ENCODE measurements at regions not wholly inside any gene's neighbourhood (a gene's known extent, or its start where the extent isn't known, plus 50 kb on each side); places are given as distances from the start of the nearest gene placed in this dataset.

- Histone ChIP-seq H3K4me3 (ENCODE audit: low read length in 2 of 2) (no peak overlapping the region), H3K14ac (ENCODE audit: low read length) (no peak overlapping the region), H3K27ac (replicated peaks; ENCODE audit: low read length) (no peak overlapping the region), H2BK5ac (ENCODE audit: low read length) (no peak overlapping the region), H4K91ac (ENCODE audit: low read depth, low read length, poor library complexity) (no peak overlapping the region), H3K79me1 (ENCODE audit: low read depth, low read length) (no peaks in the 10 kb centered on the region), H3K4ac (ENCODE audit: low read length) (no peak overlapping the region), H3K23ac (ENCODE audit: low read depth, low read length, poor library complexity) (no peak overlapping the region), H3K4me1 (ENCODE audit: control insufficient read depth in 2 of 2, insufficient read depth in 1 of 2, low read depth in 1 of 2, low read length in 2 of 2) (peaks cover 2% of the 10 kb centered on the region in 2 donors), H3K4me2 (ENCODE audit: insufficient read depth, low read length, poor library complexity, severe bottlenecking) (no peak overlapping the region), H3K36me3 (replicated peaks in 1 of 2; ENCODE audit: control insufficient read depth in 2 of 2, insufficient read depth in 2 of 2, low read length in 2 of 2) (no peaks in the 10 kb centered on the region), H2AK5ac (ENCODE audit: low read depth, low read length) (no peak overlapping the region), H3K27me3 (ENCODE audit: control insufficient read depth in 3 of 3, insufficient read depth in 3 of 3, low read depth in 1 of 3, low read length in 3 of 3) (no peaks in the 10 kb centered on the region), H3K18ac (ENCODE audit: low read length) (no peak overlapping the region), H2BK15ac (ENCODE audit: low read length) (no peak overlapping the region), H3K9me3 (replicated peaks in 1 of 2; ENCODE audit: control insufficient read depth in 2 of 2, insufficient read depth in 1 of 2, low read depth in 1 of 2, low read length in 2 of 2) (no peaks in the 10 kb centered on the region), H3K9ac (ENCODE audit: low read depth, low read length, poor library complexity) (no peak overlapping the region), H2AFZ (ENCODE audit: low read length) (no peak overlapping the region), H2BK120ac (ENCODE audit: low read depth, low read length) (no peak overlapping the region), H2BK12ac (ENCODE audit: low read length) (no peak overlapping the region), H4K8ac (ENCODE audit: low read depth, low read length) (no peak overlapping the region)
- WGBS, 2 donors (ENCODE audit: extremely low coverage in 2 of 2, insufficient read length in 2 of 2, insufficient replicate concordance in 1 of 2) = no CpG with 5 or more reads among the region's 6 CpGs
- no peak for DNase-seq (ENCODE audit: low spot score)
Measured at GRCh38 chr10:113230011-113230610, 280.1 kb downstream of the TCF7L2 start.

- Histone ChIP-seq H3K9me3 (replicated peaks in 1 of 2; ENCODE audit: control insufficient read depth in 2 of 2, insufficient read depth in 1 of 2, low read depth in 1 of 2, low read length in 2 of 2) (no peaks in the 10 kb centered on the region), H4K91ac (ENCODE audit: low read depth, low read length, poor library complexity) (no peak overlapping the region), H4K8ac (ENCODE audit: low read depth, low read length) (no peak overlapping the region), H2AK5ac (ENCODE audit: low read depth, low read length) (no peak overlapping the region), H3K23ac (ENCODE audit: low read depth, low read length, poor library complexity) (no peak overlapping the region), H3K4me1 (ENCODE audit: control insufficient read depth in 2 of 2, insufficient read depth in 1 of 2, low read depth in 1 of 2, low read length in 2 of 2) (peaks cover 0 to 4% of the 10 kb centered on the region in 2 donors), H3K9ac (ENCODE audit: low read depth, low read length, poor library complexity) (no peak overlapping the region), H3K27me3 (ENCODE audit: control insufficient read depth in 3 of 3, insufficient read depth in 3 of 3, low read depth in 1 of 3, low read length in 3 of 3) (no peaks in the 10 kb centered on the region), H3K4me3 (ENCODE audit: low read length in 2 of 2) (no peak overlapping the region), H3K4ac (ENCODE audit: low read length) (no peak overlapping the region), H3K36me3 (replicated peaks in 1 of 2; ENCODE audit: control insufficient read depth in 2 of 2, insufficient read depth in 2 of 2, low read length in 2 of 2) (no peaks in the 10 kb centered on the region), H3K79me1 (ENCODE audit: low read depth, low read length) (no peaks in the 10 kb centered on the region), H3K27ac (replicated peaks; ENCODE audit: low read length) (no peak overlapping the region), H3K14ac (ENCODE audit: low read length) (no peak overlapping the region), H2BK5ac (ENCODE audit: low read length) (no peak overlapping the region), H2BK120ac (ENCODE audit: low read depth, low read length) (no peak overlapping the region), H3K18ac (ENCODE audit: low read length) (no peak overlapping the region), H2BK12ac (ENCODE audit: low read length) (no peak overlapping the region), H3K4me2 (ENCODE audit: insufficient read depth, low read length, poor library complexity, severe bottlenecking) (no peak overlapping the region), H2AFZ (ENCODE audit: low read length) (no peak overlapping the region), H2BK15ac (ENCODE audit: low read length) (no peak overlapping the region)
- WGBS, 2 donors (ENCODE audit: extremely low coverage in 2 of 2, insufficient read length in 2 of 2, insufficient replicate concordance in 1 of 2) = no CpG with 5 or more reads among the region's 5 CpGs
- no peak for DNase-seq (ENCODE audit: low spot score)
Measured at GRCh38 chr10:113232928-113233511, 283.0 kb downstream of the TCF7L2 start.

DNA sequence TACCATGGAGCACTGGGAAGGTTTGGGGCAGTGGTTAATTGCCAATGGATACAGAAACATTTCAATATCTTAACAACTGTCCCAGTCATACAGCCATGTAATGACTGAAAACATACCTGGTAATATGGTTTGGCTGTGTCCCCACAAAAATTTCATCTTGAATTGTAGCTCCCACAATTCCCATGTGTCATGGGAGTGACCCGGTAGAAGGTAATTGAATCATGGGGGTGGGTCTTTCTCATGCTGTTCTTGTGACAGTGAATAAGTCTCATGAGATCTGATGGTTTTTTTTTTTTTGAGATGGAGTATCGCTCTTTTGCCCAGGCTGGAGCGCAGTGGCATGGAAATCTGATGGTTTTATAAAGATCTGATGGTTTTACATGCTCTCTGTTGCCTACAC lies 284.4 kb downstream of the TCF7L2 start:
- no peak overlapping the region for H2BK5ac ChIP-seq (ENCODE audit: low read length)
- H4K8ac ChIP-seq (ENCODE audit: low read depth, low read length) = no peak overlapping the region
- no CpG with 5 or more reads among the region's 3 CpGs for WGBS, 2 donors (ENCODE audit: extremely low coverage in 2 of 2, insufficient read length in 2 of 2, insufficient replicate concordance in 1 of 2)
- no peak overlapping the region for H3K4ac ChIP-seq (ENCODE audit: low read length)
- H2BK12ac ChIP-seq (ENCODE audit: low read length) = no peak overlapping the region
- H3K18ac ChIP-seq (ENCODE audit: low read length) = no peak overlapping the region
- H2AFZ ChIP-seq (ENCODE audit: low read length) = no peak overlapping the region
- H3K9me3 ChIP-seq (replicated peaks in 1 of 2; ENCODE audit: control insufficient read depth in 2 of 2, insufficient read depth in 1 of 2, low read depth in 1 of 2, low read length in 2 of 2) = no peaks in the 10 kb centered on the region
- no peak overlapping the region for H3K4me2 ChIP-seq (ENCODE audit: insufficient read depth, low read length, poor library complexity, severe bottlenecking)
- H3K4me3 ChIP-seq (ENCODE audit: low read length in 2 of 2) = no peak overlapping the region
- no peak overlapping the region for H2AK5ac ChIP-seq (ENCODE audit: low read depth, low read length)
- no peak for DNase-seq (ENCODE audit: low spot score)
- no peak overlapping the region for H3K14ac ChIP-seq (ENCODE audit: low read length)
- no peak overlapping the region for H3K9ac ChIP-seq (ENCODE audit: low read depth, low read length, poor library complexity)
- peaks cover 0 to 2% of the 10 kb centered on the region in 2 donors for H3K4me1 ChIP-seq (ENCODE audit: control insufficient read depth in 2 of 2, insufficient read depth in 1 of 2, low read depth in 1 of 2, low read length in 2 of 2)
- H4K91ac ChIP-seq (ENCODE audit: low read depth, low read length, poor library complexity) = no peak overlapping the region
- H2BK15ac ChIP-seq (ENCODE audit: low read length) = no peak overlapping the region
- peaks cover 0 to under 1% (median 0%) of the 10 kb centered on the region in 3 experiments for H3K27me3 ChIP-seq (ENCODE audit: control insufficient read depth in 3 of 3, insufficient read depth in 3 of 3, low read depth in 1 of 3, low read length in 3 of 3)
- no peak overlapping the region for H3K23ac ChIP-seq (ENCODE audit: low read depth, low read length, poor library complexity)
- no peak overlapping the region for H3K27ac ChIP-seq (replicated peaks; ENCODE audit: low read length)
- no peaks in the 10 kb centered on the region for H3K36me3 ChIP-seq (replicated peaks in 1 of 2; ENCODE audit: control insufficient read depth in 2 of 2, insufficient read depth in 2 of 2, low read length in 2 of 2)
- H2BK120ac ChIP-seq (ENCODE audit: low read depth, low read length) = no peak overlapping the region
- no peaks in the 10 kb centered on the region for H3K79me1 ChIP-seq (ENCODE audit: low read depth, low read length)

- no peak overlapping the region for H2AFZ ChIP-seq (ENCODE audit: low read length)
- no peak overlapping the region for H3K4me3 ChIP-seq (ENCODE audit: low read length in 2 of 2)
- no peak overlapping the region for H2AK5ac ChIP-seq (ENCODE audit: low read depth, low read length)
- no peak overlapping the region for H3K18ac ChIP-seq (ENCODE audit: low read length)
- H3K79me1 ChIP-seq (ENCODE audit: low read depth, low read length) = no peaks in the 10 kb centered on the region
- H3K27ac ChIP-seq (replicated peaks; ENCODE audit: low read length) = no peak overlapping the region
- H3K36me3 ChIP-seq (replicated peaks in 1 of 2; ENCODE audit: control insufficient read depth in 2 of 2, insufficient read depth in 2 of 2, low read length in 2 of 2) = no peaks in the 10 kb centered on the region
- no peak overlapping the region for H3K9ac ChIP-seq (ENCODE audit: low read depth, low read length, poor library complexity)
- no peak overlapping the region for H3K23ac ChIP-seq (ENCODE audit: low read depth, low read length, poor library complexity)
- H4K8ac ChIP-seq (ENCODE audit: low read depth, low read length) = no peak overlapping the region
- no peak overlapping the region for H4K91ac ChIP-seq (ENCODE audit: low read depth, low read length, poor library complexity)
- H2BK12ac ChIP-seq (ENCODE audit: low read length) = no peak overlapping the region
- peaks cover 0 to 2% of the 10 kb centered on the region in 2 donors for H3K4me1 ChIP-seq (ENCODE audit: control insufficient read depth in 2 of 2, insufficient read depth in 1 of 2, low read depth in 1 of 2, low read length in 2 of 2)
- no peak overlapping the region for H2BK120ac ChIP-seq (ENCODE audit: low read depth, low read length)
- no peak overlapping the region for H3K14ac ChIP-seq (ENCODE audit: low read length)
- DNase-seq (ENCODE audit: low spot score) = no peak
- no CpG with 5 or more reads among the region's 4 CpGs for WGBS, 2 donors (ENCODE audit: extremely low coverage in 2 of 2, insufficient read length in 2 of 2, insufficient replicate concordance in 1 of 2)
- H3K9me3 ChIP-seq (replicated peaks in 1 of 2; ENCODE audit: control insufficient read depth in 2 of 2, insufficient read depth in 1 of 2, low read depth in 1 of 2, low read length in 2 of 2) = no peaks in the 10 kb centered on the region
- H3K4ac ChIP-seq (ENCODE audit: low read length) = no peak overlapping the region
- peaks cover 0 to 4% (median 0%) of the 10 kb centered on the region in 3 experiments for H3K27me3 ChIP-seq (ENCODE audit: control insufficient read depth in 3 of 3, insufficient read depth in 3 of 3, low read depth in 1 of 3, low read length in 3 of 3)
- no peak overlapping the region for H2BK15ac ChIP-seq (ENCODE audit: low read length)
- no peak overlapping the region for H3K4me2 ChIP-seq (ENCODE audit: insufficient read depth, low read length, poor library complexity, severe bottlenecking)
- no peak overlapping the region for H2BK5ac ChIP-seq (ENCODE audit: low read length)
Measured at GRCh38 chr10:113235508-113235907, 285.5 kb downstream of the TCF7L2 start.

Measured in neuronal stem cell (in vitro differentiated cells).